CD4-positive, alpha-beta T cell treated with Interleukin-17A for 4 hours (primary cell): ENCODE measurements at regions not wholly inside any gene's neighbourhood (a gene's known extent, or its start where the extent isn't known, plus 50 kb on each side); places are given as distances from the start of the nearest gene placed in this dataset.
"Not testable (repeated sequence)": the region's sequence is repeated elsewhere in the genome, so short reads cannot be mapped to it uniquely, and the experiment has no call there.

Experiments used
- DNase-seq: peaks from one replicate; pipeline ENCODE4 v3.0.0-alpha.2; 2020; ENCODE audit warnings: mixed read lengths

DNA sequence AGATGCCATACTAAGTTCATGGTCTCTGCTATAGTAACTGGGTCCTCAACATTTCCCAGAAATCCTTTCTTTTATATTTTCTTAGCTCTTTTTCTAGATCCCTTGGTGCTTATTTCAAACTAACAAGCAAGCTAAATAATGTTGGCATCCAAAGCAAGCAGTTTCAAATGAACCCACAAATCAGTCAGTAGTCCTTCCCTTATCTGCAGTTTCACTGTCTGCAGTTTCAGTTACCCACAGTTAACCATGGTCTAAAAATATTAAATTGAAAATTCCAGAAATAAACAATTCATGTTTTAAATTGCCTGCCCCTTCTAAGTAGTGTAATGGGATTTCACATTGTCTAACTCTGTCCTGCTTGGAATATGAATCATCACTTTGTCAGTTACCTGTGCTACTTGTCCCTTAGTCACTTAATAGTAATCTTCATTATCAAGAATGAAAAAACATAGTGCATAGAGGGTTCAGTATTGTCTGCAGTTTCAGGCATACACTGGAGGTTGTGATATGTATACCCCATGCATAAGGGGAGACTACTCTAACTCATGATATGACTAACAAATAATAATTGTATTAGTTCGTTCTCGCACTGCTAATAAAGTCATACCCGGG is 633.7 kb downstream of the MECOM start:
- DNase-seq, result no peak

DNA sequence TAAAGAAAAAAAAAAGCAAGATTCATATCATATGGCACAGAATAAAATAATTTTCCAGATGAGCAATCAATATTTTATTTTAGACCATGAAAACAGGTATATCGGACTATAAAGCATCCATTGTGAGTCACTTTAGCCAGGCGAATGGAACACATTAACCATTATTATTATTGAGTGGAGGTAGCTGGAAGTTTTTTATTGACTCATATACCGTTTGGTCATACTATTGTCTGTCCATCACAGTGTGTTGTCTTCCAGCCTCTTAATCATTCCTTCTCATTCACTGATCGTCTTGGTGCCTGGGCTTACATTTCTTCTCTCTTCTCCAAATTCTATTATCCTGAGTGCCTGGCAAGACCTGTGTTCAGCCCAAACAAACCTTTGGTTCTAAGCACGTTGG is 634.8 kb downstream of the MECOM start:
- no peak for DNase-seq

DNA sequence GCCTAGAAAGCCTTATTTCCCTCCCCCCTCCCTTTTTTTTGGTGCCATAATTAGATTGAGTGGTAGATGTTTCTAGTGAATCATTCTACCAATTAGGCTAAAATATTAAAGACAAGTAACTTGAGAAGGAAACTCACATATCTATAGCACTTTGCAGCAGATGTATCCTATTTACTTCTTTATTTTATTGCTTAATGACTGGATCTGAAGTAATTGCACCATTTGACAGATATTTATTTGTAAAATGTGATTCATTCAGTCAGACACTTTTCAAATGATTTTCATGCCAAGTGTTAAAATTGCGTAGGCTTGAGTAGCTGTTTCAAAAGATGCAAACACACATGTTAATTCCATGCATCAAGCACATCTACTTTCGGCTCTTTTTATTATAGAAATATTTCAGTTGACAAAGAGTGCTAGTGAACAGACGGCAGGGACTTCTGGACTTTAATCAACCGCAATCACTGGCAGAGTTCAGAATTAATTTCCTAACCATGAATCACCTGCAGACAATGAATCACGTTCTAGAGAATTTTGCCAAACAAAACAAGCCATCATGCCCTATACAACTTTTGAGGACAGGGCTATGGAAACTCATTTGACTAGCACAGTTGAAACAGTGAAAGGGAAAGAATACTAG is 636.8 kb downstream of the MECOM start:
- DNase-seq, result no peak

DNA sequence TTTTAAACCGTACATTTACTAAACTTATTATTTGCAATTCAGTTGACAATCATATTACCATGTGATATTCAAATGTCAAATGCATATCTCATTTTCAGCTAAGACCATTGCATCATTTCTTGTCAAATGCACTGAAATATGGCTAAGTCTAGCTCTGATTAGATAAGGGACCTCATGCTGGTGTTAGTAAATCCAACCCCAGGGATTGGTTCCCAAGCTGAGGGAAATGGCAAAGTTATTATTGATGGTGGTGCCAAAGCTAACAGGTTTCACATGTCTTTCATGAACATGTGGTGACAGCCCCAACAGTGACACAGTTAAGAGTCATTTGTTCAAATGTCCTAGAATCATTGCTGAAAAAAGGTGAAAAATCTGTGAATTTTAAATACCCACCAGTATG is 641.1 kb downstream of the MECOM start:
- DNase-seq, result no peak

DNA sequence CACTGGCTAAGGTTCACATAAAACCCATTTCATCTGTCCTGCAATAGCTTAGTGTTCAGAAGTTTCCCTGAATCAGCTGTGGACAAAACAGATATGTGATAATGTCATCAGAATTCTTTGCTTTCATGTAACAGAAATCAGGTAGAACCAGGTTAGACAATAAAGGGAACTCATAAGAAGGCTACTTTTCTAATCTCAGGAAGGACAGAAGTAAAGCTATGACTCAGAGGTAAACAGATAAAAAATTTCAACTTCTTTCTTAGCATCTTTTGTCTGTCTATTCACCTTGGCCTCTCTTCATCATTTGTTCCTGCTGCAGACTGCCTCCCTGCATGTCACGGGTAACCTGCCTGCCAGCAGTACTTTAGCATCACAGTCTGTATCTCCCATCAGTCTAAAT is 643.1 kb downstream of the MECOM start:
- no peak for DNase-seq

DNA sequence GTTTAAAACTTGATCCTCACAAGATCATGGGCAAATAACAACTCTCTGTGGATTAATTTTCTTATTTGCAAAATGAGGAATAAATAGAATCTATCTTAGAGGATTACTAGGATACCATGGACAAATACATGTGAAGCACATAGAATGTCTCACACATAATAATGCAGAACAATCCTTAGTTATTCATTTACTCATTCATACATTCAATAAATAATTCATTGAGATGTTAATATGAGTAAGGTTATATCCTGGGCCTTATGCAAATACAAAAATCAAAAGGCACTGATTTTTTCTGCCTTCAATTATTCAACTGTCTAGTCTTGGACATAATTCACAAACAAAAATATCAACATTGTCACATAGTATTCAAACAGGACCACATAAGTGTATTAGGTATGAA is 654.1 kb downstream of the MECOM start:
- no peak for DNase-seq

DNA sequence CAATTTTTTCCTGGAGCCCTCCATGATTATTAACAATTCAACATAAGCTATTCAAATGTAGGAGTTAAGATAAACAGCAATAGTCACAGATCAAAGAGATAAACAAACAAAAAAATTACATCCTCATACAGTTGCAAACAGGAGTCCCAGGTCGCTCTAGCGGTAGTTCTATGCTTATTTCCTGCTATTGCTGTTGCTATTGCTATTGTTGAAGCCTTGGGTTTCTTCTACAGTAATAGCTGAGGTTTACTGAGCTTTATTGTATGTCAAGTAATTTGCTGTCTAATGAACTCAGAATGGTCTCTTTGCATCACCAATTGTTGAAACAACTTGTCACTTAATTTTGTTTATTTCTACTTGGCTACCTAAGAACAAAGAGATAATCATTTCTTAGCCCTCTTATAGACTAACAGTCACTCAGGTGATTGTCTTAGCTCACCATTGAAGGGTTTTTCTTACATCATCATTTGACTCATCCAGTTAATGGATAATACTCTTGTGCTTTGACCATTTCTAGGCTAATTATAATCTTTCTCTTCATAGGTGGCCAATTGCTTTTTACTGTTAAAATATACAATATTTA is 654.6 kb downstream of the MECOM start:
- no peak for DNase-seq

DNA sequence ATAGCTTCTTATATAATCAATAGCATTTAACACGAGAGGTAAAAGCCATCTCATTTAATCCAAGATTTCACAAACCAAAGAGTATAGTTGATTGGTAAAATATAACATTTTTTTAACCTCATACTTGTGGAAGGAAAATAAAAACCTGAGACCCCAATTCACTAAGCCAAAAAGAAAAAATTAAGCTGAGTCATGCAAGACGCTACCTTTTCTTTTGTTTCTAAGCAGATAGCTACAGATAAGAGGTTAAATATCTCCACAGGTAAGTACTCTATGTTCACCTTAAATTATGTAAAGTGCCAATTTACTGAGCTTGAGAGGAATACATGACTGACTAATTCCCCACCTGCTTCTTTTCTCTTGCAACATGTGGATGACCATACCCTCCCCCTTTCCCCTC is 656.4 kb downstream of the MECOM start:
- no peak for DNase-seq

DNA sequence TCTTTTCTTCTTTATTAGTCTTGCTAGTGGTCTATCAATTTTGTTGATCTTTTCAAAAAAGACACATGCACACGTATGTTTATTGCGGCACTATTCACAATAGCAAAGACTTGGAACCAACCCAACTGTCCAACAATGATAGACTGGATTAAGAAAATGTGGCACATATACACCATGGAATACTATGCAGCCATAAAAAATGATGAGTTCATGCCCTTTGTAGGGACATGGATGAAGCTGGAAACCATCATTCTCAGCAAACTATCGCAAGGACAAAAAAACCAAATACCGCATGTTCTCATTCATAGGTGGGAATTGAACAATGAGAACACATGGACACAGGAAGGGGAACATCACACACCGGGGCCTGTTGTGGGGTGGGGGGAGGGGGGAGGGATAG is 657.1 kb downstream of the MECOM start:
- not testable (repeated sequence) for DNase-seq

DNA sequence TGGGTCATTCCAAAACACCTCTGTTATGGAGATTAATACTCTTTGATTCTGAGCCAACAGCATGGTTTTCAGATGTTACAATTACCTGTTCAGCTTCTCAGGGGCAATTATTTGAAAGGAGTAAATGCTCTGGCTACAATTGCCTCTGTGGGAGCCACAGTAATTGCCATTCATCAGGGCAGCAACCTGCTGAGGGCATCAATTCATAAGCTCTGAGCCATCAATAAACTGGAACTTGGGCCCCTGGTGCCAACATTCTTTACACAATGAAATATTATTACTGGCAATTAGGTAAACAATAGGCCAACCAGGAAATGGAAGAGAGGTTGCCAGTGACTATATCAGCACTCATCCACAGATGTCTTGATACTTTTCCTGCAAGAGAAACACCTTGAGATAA is 660.8 kb downstream of the MECOM start:
- no peak for DNase-seq

DNA sequence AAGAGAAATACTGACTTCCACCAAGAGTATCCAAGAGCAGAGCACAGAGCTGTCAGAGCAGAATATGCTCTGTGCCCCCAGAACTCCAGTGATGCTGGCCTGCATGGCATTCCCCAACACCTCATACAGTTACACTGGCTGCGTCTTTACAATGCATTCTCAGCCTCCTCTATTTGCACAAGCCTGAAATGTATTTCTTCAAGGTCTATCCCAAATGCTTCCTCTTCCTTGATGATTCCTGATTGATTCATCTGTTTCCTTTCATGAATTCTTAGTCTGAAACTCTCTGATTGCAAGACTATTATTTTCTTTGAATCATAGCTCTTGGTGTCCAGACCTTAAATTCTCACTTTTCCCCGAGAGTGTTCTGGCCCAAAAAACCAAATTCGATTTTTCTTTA is 664.7 kb downstream of the MECOM start:
- no peak for DNase-seq

DNA sequence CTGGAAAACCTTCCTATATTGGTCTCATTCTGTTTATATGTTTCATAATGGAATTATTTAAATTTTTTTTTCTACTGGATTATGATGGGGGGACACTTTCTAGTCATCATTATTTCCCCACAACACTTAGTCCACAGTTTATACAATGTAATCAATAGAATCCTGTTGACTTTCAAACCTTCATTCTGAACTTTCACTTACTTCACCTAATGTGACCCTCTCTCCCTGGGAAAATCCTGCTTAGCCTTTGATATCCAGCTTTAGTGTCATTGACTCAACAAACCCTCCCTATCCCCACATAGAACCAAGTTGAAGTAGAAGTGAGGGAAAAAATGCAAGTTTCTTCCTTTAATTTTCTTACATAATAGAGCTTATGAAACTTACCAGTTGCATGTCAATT is 666.0 kb downstream of the MECOM start:
- DNase-seq, result no peak

DNA sequence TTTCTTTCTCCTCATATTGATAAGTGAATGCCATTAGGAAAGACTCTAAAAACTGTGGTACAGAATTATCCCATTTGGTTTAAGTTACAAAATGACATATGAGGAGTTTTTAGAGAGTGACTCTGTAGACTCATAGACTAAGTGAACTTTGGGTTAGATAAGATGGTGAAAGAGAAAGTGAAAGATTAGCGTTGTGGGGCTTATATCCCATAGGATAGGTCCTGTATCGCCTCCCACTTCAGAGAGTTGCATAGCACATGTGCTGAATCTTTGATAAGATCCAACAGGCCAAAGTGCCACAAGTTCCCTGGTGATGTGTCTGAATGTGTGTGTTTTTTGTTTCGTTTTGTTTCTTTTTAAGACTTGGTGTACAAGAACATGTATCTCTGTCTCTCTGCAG is 666.9 kb downstream of the MECOM start:
- DNase-seq, result no peak

DNA sequence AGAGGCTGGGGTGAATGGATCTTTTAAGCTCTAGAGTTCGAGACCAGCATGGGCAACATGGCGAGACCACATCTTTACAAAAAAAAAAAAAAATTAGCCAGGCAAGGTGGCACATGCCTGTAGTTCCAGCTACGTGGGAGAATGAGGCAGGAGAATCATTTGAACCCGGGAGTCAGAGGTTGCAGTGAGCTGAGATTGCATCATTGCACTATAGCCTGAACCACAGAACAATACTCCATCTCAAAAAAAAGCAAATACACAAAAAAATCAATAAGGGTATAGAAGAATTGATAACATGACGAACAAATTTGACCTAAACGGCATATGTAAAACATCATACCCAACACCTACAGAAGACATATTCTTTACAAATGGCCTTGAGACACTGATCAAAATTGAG is 668.4 kb downstream of the MECOM start:
- DNase-seq, result no peak

DNA sequence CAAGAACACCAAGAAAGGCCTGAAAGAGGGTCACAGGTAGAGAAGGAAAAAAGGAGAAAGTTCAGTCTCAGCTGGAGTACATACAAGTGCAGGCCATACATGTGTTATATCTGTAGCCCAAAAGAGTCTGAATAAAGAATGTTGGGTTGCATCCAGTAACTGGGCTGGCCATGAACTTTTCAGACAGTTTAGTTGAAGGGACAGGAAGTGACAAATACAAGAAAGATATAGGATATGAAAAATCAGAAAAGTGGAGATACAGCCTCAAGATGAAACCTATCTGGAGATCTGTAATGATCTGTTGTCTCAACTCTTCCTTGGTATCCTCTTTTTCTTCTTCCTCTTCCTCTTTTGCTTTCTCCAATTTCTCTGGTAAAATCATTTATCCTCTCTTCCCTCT is 671.7 kb downstream of the MECOM start:
- DNase-seq, result no peak

DNA sequence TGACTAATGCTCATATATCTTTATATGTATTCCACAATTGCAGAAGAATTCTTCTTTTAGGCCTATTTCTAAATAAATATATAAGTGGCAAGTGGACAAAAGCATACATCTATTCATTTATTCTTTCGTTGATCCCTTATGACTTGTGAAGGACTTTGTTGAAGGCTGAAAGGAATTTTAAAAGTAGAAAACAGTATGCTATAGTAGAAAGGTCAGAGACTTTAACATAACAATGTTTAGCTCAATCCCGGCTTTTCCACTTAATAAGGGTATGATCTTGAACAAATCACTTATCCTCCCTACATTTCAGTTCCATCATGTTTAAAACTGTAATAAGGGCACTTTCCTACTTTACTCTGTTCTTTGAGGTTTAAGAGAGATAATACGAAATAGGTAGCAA is 672.9 kb downstream of the MECOM start:
- DNase-seq, result no peak

DNA sequence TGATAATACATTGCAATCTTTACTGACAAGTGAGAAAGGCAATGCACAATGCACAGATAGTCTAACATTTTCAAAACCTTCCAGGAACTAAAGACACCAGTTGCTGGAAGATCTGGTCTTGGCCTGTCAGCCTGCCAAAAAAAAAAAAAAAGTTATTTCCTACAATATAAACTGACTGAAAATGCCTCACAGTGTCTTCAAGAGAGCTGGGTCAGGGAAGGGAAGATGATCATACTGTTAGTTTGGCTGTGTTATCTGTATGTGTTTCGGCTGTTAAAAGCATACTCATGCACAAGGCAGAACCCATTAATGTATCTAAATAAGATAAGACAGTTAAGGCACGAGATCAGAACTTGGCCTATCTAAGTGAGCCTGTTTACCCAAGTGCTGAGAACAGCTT is 673.4 kb downstream of the MECOM start:
- DNase-seq, result no peak

DNA sequence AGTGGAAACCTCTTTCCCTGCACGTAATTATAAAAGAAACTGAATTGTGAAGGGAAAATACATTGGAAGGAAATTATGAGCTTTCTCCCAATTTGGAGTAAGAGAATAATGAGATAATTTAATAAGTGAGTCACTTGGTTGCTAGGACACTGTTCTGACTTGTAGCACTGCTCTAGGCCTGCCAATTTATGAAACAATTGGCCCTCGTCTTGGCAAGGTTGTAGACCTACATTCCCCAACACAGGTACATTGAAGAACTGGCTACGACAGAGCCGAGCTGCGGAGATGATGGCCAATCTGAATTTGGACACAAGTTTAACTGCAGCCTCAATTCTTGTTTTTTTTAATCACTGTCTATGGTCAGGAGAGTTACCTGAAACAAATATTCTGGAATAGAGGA is 674.1 kb downstream of the MECOM start:
- no peak for DNase-seq

DNA sequence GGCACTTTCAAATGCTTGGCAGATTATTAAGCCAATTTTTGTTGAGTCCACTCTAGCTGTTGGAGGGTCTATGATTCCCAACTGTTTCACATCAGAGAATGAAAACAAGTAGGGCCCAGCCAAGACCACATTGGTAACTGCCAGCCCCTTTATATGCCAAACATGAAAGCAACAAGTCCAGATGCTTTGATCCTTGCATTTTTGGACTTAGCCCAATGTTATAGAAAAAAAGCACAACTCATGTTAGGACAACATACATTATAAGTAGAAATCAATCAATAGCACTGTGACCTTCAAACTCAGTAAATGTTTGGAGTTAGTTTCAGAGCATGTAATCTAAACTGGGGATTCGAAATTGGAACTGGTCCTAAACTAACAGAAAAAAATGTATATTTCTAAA is 674.7 kb downstream of the MECOM start:
- DNase-seq, result no peak

DNA sequence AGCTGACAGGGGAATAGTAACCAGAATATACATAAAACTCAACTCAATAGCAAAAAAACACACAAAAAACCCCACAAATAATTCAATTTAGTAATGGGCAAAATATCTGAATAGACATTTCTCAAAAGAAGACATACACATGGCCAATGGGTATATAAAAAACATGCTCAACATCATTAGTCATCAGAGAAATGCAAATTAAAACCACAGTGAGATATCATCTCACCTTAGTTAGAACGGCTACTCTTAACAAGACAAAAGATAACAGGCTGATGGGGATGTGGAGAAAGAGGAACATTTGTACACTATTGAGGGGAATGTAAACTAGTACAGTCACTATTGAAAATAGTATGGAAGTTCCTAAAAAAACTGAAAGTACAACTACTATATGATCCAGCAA is 678.6 kb downstream of the MECOM start:
- DNase-seq, result no peak

DNA sequence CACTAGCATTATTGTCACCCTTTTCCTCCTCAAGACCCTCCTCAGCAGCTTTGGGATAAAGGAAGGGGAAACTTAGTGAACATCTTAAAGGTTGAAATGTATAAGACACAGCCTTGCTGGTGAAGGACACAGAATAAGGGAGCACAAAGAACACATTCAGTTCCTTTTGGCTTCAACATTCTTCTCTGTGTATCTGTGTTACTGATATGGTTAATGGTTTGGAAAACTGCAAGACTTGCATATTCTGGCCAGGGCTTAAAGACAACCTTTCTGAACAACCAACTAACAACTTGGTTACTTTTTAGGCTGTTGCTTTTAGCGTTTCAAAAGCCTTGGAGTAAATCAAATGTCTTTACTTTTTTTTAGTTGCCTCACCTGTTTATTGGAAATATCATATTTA is 680.5 kb downstream of the MECOM start:
- DNase-seq, result no peak

DNA sequence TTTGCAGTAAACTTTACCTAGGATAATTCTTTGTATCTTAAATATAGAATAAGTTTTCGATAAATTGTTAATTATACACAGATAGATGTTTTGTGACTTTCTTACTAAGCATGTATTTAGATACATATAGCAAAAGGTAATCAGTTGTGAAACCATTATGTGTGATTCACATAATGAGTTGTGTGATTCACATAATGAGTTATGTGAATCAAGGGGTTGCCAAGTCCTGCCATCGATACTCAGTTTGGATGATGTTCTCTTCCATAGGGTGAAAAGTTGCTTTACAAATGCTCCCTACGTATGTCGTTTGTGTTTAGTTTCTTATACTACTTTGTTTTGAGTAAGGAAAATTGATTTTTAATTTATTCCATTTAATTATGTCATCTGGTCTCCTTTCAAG is 682.1 kb downstream of the MECOM start:
- no peak for DNase-seq

DNA sequence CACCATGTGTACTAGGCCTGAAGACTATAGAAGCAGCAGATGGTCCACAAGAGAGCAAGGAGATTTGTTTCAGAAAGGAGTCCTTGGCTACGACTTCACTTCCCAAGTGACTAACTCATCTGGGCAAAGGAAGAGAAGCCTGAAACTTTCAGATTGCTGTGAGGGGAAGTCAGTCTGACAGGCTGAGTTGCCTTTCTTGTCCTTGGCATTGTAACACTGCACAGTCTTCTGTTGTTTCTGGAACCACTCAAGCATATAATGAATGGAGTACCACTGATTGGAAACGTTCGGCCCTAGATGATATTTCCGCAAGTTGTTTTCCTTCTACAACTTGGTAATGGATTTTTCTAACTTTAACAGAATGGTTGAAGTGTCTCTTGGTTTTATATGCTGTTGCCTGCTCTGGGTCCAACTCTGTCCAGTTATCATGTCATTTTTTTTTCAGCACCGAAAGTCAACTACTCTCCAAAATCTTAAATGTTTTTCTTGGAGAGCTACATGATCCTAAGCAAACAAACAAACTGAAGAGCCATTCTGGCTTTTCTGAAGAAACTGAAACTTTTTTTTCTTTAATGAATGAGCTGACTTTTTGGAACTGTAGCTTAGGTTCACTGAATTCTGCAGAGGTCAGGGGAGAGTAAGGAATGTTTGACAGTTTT is 685.7 kb downstream of the MECOM start:
- no peak for DNase-seq

DNA sequence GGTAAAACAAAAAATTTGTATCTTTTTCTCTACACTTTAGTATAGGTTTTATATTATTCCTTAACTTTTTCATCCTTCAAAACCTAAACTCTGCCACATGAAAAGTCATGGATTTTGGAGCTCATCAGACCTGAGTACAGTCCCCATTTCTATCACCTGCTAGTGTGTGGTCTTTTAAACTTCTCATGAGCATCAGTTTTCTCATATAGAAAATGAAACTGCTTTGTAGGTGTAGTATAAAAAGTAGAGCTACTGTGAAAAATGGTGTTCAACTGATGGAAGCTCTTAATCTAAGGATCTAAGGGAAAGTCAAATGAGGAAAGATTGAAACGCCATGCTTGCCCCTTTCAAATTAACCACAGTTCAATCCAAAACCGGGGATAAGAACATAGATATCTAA is 686.5 kb downstream of the MECOM start:
- DNase-seq, result no peak
